ENCODE measurements at regions not wholly inside any gene's neighbourhood (a gene's known extent, or its start where the extent isn't known, plus 50 kb on each side); places are given as distances from the start of the nearest gene placed in this dataset.

DNA sequence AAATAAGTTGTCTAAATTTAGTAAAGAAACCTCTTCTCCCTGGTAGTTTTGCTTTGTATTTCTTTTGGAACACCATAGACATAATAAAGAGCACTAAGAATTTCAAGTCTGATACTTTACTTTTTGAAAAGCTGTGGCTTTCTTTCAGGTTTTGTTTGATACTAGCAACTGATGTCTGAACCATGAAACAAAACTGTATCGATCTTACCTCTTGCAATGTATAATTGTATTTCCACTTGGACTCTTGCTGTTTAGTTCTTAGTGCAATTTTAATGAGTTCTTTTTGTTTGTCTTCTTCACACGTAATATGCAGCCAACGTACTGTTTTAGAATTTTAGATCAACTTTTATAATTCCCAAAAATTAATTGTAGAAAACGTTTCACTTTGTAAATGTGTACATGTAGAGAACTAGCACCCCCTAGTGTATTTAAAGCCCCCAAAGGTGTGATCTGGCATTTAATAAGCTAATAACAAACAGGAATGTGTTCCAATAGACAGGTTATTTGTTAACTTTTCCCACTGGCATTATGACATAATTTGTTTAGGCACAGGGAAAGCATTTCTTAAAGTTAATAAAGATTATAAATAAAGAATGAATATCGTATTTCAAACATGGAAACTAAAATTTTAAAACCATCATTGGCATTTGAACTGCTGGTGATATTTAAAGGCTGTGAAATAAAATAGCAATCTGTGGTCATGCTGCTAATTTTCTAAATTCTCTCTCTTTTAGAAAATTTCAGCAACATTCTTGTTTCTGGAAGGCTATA is 289.1 kb upstream of the DNAJC19 start:
- no peak for TF ChIP-seq TAF1 (IDR thresholded peaks at IDR 0.05; ENCODE audit: borderline replicate concordance, low read depth, low read length)
- DNase-seq (ENCODE audit: insufficient read length), result no peak
- no peak for FAIRE-seq

- TF ChIP-seq POLR2AphosphoS5 (IDR thresholded peaks at IDR 0.05; ENCODE audit: low read depth, low read length), result no peak
- TF ChIP-seq TAF1 (IDR thresholded peaks at IDR 0.05; ENCODE audit: borderline replicate concordance, low read depth, low read length), result no peak
- no peak for TF ChIP-seq POLR2A (IDR thresholded peaks at IDR 0.05; ENCODE audit: low read depth, low read length)
- FAIRE-seq (no peak), DNase-seq (ENCODE audit: insufficient read length) (no peak)
These were observed 286.9 kb upstream of the DNAJC19 start for GRCh38 chr3:181276358-181276896.

GRCh38 chr3:181274025-181274424 is 284.5 kb upstream of the DNAJC19 start:
- DNase-seq (ENCODE audit: insufficient read length) (no peak), FAIRE-seq (no peak)
- TF ChIP-seq POLR2A (IDR thresholded peaks at IDR 0.05; ENCODE audit: low read depth, low read length), result no peak
- no peak for TF ChIP-seq POLR2AphosphoS5 (IDR thresholded peaks at IDR 0.05; ENCODE audit: low read depth, low read length)
- no peak for TF ChIP-seq TAF1 (IDR thresholded peaks at IDR 0.05; ENCODE audit: borderline replicate concordance, low read depth, low read length)

- no peak for DNase-seq (ENCODE audit: insufficient read length)
- no peak for FAIRE-seq
- no peak for TF ChIP-seq POLR2A (IDR thresholded peaks at IDR 0.05; ENCODE audit: low read depth, low read length)
- TF ChIP-seq TAF1 (IDR thresholded peaks at IDR 0.05; ENCODE audit: borderline replicate concordance, low read depth, low read length), result no peak
- no peak for TF ChIP-seq POLR2AphosphoS5 (IDR thresholded peaks at IDR 0.05; ENCODE audit: low read depth, low read length)
These were observed 277.8 kb upstream of the DNAJC19 start for GRCh38 chr3:181267312-181267711.

DNA sequence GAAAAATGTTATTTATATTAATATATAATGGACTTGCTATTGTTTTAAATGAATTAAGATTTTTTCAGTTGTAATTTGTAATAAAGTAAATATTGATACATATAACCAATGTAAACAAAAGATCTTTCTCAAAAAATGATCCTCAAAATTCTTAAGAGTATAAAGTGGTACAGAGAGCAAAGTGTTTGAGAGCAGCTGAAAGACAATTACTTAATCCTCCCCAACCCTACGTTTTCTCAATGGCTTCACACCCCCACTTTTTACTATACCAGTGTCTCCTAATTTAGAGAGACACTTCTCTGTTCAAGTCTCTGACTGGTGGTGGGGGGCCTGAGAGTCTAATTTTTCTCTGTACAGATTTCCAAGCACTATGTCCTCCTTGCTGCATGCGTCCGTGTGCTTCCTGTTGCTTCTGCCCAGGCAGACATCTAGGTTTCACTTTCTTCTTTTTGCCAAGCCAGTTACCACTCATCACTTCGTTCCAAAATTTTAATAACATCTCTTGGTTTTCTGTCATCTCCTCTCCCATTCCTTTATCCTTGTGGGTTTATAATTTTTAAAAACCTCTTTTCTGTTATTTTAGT is 276.3 kb upstream of the DNAJC19 start:
- TF ChIP-seq POLR2A (IDR thresholded peaks at IDR 0.05; ENCODE audit: low read depth, low read length), result no peak
- TF ChIP-seq POLR2AphosphoS5 (IDR thresholded peaks at IDR 0.05; ENCODE audit: low read depth, low read length), result no peak
- no peak for TF ChIP-seq TAF1 (IDR thresholded peaks at IDR 0.05; ENCODE audit: borderline replicate concordance, low read depth, low read length)
- DNase-seq (ENCODE audit: insufficient read length) (no peak), FAIRE-seq (no peak)

- DNase-seq (ENCODE audit: insufficient read length) (no peak), FAIRE-seq (no peak)
These were observed 274.9 kb upstream of the DNAJC19 start for GRCh38 chr3:181264486-181264885.

DNA sequence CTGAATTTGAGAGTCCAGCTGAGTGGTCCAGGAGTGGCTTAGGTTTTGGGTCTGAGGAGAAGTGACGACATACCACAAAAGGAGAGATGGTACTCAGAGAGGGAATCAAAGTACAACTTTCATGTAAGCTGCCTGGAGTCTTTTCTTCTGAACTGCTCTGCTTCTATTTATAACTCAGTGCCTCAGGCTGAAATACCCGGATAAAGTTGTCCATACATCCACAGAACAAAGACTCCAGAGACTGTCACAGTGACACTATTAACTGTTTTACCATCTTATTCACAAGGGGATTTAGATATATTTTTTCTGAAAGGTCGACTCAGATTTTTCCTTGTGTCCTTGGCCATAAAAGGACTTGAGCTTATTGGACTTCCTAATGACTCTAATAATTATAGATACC is 264.3 kb upstream of the DNAJC19 start:
- DNase-seq (ENCODE audit: insufficient read length) (no peak), FAIRE-seq (no peak)
- no peak for TF ChIP-seq TAF1 (IDR thresholded peaks at IDR 0.05; ENCODE audit: borderline replicate concordance, low read depth, low read length)
- TF ChIP-seq POLR2AphosphoS5 (IDR thresholded peaks at IDR 0.05; ENCODE audit: low read depth, low read length), result no peak
- TF ChIP-seq POLR2A (IDR thresholded peaks at IDR 0.05; ENCODE audit: low read depth, low read length), result no peak

More at GRCh38 chr3:181264486-181264885, 274.9 kb upstream of the DNAJC19 start:
- no peak for TF ChIP-seq TAF1 (IDR thresholded peaks at IDR 0.05; ENCODE audit: borderline replicate concordance, low read depth, low read length)
- TF ChIP-seq POLR2A (IDR thresholded peaks at IDR 0.05; ENCODE audit: low read depth, low read length), result no peak
- no peak for TF ChIP-seq POLR2AphosphoS5 (IDR thresholded peaks at IDR 0.05; ENCODE audit: low read depth, low read length)

DNA sequence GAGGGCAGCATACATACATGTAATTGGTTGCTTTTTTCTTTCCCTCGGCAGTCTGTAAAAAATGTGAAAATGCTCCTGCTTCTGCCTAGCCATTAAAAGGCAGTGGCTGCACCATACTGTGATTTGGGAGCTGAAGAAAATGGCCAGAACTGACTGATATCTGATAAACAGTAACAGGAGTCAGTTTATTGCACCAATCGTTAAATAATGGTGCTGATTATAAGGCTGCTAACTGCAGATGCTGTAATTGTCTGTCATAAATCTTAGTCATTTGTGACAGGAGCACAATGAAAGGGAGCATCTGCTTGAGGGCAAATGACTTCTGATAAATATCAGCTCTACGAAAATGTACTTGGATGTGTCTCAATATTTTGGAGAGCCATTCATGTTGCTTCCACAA is 263.1 kb upstream of the DNAJC19 start:
- TF ChIP-seq TAF1 (IDR thresholded peaks at IDR 0.05; ENCODE audit: borderline replicate concordance, low read depth, low read length) (no peak), POLR2AphosphoS5 (IDR thresholded peaks at IDR 0.05; ENCODE audit: low read depth, low read length) (no peak), POLR2A (IDR thresholded peaks at IDR 0.05; ENCODE audit: low read depth, low read length) (no peak)
- FAIRE-seq (no peak), DNase-seq (ENCODE audit: insufficient read length) (no peak)

DNA sequence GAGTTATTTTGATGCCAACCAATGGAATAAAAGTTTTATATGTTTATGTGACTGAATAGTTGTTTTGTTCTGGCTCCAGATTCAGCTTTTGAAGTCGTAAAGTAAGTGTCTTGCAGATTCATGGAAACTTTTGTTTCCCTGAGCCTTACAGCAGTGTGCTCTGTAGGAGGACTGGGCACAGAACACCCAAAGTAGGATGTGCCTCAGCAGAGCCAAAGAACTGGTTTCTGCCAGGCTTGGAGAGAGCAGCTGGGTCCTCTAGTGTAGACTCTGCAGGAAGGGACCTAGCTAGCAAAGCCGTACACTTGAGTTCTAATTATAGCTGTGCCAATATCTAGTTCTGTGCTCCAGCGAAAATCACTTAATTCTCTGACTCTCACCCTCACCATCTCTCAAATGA is 261.2 kb upstream of the DNAJC19 start:
- DNase-seq (ENCODE audit: insufficient read length) (no peak), FAIRE-seq (no peak)
- no peak for TF ChIP-seq POLR2AphosphoS5 (IDR thresholded peaks at IDR 0.05; ENCODE audit: low read depth, low read length)

DNA sequence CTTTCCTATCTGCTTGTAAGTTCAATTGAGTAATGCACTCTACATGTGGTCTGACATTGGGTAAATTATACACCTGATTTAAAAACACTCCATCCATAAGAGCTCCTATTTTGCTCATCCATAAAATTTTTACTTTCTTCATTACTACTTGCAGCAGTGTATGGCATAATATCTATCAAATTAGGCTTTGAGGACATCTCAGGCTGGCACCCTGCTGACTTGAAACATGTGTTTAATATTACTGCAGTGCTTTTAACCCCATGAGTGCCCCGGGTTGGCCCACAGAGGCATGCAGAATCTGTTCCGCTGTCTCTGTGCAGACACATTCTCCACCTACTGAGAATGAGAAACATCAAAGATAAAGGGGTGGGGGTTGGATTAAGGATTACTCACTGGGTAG is 249.9 kb upstream of the DNAJC19 start:
- TF ChIP-seq TAF1 (IDR thresholded peaks at IDR 0.05; ENCODE audit: borderline replicate concordance, low read depth, low read length) (no peak), POLR2AphosphoS5 (IDR thresholded peaks at IDR 0.05; ENCODE audit: low read depth, low read length) (no peak), POLR2A (IDR thresholded peaks at IDR 0.05; ENCODE audit: low read depth, low read length) (no peak)
- DNase-seq (ENCODE audit: insufficient read length) (no peak), FAIRE-seq (no peak)

- DNase-seq (ENCODE audit: insufficient read length) (no peak), FAIRE-seq (no peak)
- TF ChIP-seq POLR2A (IDR thresholded peaks at IDR 0.05; ENCODE audit: low read depth, low read length) (no peak), TAF1 (IDR thresholded peaks at IDR 0.05; ENCODE audit: borderline replicate concordance, low read depth, low read length) (no peak), POLR2AphosphoS5 (IDR thresholded peaks at IDR 0.05; ENCODE audit: low read depth, low read length) (no peak)
These were observed 240.7 kb upstream of the DNAJC19 start for GRCh38 chr3:181230258-181230657.

DNA sequence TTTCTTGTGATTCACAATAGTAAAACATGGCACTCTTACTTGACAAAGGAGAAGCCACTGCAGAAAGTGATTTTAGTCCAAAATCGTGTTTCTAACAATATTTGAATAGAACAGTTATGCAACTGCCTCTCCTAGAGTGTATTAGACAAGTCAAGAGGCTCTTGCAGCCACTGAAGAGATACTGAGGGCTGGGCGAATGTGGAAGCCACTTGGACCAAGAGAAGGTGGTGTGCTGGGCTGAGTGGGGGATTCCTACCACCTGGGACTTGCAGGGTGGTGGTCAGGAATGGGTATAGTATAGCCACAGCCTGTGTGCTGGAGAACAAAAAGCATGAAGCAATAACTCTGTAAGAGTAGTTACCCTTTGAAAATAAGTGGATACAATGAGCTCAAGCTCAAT is 223.8 kb upstream of the DNAJC19 start:
- TF ChIP-seq POLR2A (IDR thresholded peaks at IDR 0.05; ENCODE audit: low read depth, low read length) (no peak), TAF1 (IDR thresholded peaks at IDR 0.05; ENCODE audit: borderline replicate concordance, low read depth, low read length) (no peak), POLR2AphosphoS5 (IDR thresholded peaks at IDR 0.05; ENCODE audit: low read depth, low read length) (no peak)
- no peak for DNase-seq (ENCODE audit: insufficient read length)
- no peak for FAIRE-seq
